ENCODE measurements at regions not wholly inside any gene's neighbourhood (a gene's known extent, or its start where the extent isn't known, plus 50 kb on each side); places are given as distances from the start of the nearest gene placed in this dataset.

DNA sequence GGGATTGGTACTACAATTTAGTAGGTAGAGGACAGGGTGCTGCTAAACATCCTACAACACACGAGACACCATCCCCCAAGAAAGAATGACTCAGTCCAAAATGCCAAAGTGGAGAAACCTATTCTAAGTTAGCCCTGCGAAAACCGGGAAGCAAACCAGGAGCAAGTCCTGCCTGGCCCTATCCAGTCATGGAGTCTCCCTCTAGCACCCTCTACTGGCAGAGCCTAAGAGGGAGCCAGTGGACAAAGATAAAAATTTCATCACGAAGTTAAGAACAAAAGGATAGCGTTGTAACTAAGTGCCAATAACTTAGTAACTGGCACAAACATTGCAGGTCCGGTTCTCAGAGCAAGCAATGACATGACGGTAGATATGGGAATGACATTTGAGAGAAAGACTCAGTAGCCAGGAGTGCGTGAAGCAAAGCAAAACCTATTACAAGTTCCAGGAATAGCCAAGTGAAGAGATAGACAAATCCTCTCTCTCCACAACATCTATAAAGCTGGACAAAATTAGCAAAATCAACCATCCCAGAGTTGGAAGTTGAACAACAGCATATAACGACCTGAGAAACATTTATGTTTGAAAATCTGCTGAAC, 383.5 kb downstream of the OMA1 start:
- TF ChIP-seq POLR2AphosphoS5 (IDR thresholded peaks at IDR 0.05; ENCODE audit: insufficient read depth in 1 of 2, low read depth in 1 of 2), result no peak
- TF ChIP-seq CTCF (IDR thresholded peaks at IDR 0.05), result peak; percentile 6 to 49 (median 46)

Data from vagina (tissue), 2 donors.